HFF-Myc (cell line): ENCODE measurements at regions not wholly inside any gene's neighbourhood (a gene's known extent, or its start where the extent isn't known, plus 50 kb on each side); places are given as distances from the start of the nearest gene placed in this dataset.

Source experiments
- DNase-seq: peaks from one replicate; pipeline ENCODE4 v3.0.0-alpha.2; 2011; ENCODE audit warnings: low read depth; ENCODE audit errors: extremely low read depth
- H3K4me3 ChIP-seq: replicated peaks from 2 replicates; pipeline ENCODE4 v1.5.1; 2011; ENCODE audit warnings: low read depth, mild to moderate bottlenecking, control low read depth, low read length
- CTCF ChIP-seq: IDR thresholded peaks from 2 replicates; pipeline ENCODE4 v1.5.1; 2012; ENCODE audit warnings: mild to moderate bottlenecking, low read depth, low read length, control low read depth; ENCODE audit errors: missing control alignments

- no peak for DNase-seq
- no peak overlapping the region for H3K4me3 ChIP-seq
- TF ChIP-seq CTCF, result no peak
Observed at GRCh38 chr1:82903626-82904025, 1095.3 kb downstream of the TTLL7 start.

- H3K4me3 ChIP-seq, result no peak overlapping the region
- TF ChIP-seq CTCF, result no peak
- DNase-seq, result no peak
Observed at GRCh38 chr1:82901561-82901960, 1097.4 kb downstream of the TTLL7 start.

- no peak for TF ChIP-seq CTCF
- H3K4me3 ChIP-seq, result no peak overlapping the region
- peak; percentile 40 for DNase-seq
Observed at GRCh38 chr1:82901118-82901517, 1097.8 kb downstream of the TTLL7 start.

- DNase-seq, result no peak
- no peak for TF ChIP-seq CTCF
- H3K4me3 ChIP-seq, result no peak overlapping the region
Observed at GRCh38 chr1:82899017-82899416, 1098.3 kb downstream of the ADGRL2 start.

- DNase-seq, result no peak
Observed at GRCh38 chr1:82897549-82897948, 1096.8 kb downstream of the ADGRL2 start.

GRCh38 chr1:82896036-82896435 is 1095.3 kb downstream of the ADGRL2 start:
- DNase-seq, result no peak
- TF ChIP-seq CTCF, result no peak
- no peak overlapping the region for H3K4me3 ChIP-seq

More at GRCh38 chr1:82897549-82897948, 1096.8 kb downstream of the ADGRL2 start:
- no peak for TF ChIP-seq CTCF
- H3K4me3 ChIP-seq, result no peak overlapping the region

- no peak for DNase-seq
- H3K4me3 ChIP-seq, result no peak overlapping the region
- no peak for TF ChIP-seq CTCF
Observed at GRCh38 chr1:82894635-82895034, 1093.9 kb downstream of the ADGRL2 start.
